ENCODE measurements at regions not wholly inside any gene's neighbourhood (a gene's known extent, or its start where the extent isn't known, plus 50 kb on each side); places are given as distances from the start of the nearest gene placed in this dataset.

- peaks cover 4 to 21% (median 18%) of the 10 kb centered on the region in 4 donors for H3K4me1 ChIP-seq (ENCODE audit: control insufficient read depth in 4 of 4, insufficient read depth in 4 of 4, low read length in 3 of 4)
- DNase-seq (ENCODE audit: low spot score), result no peak
- no peaks in the 10 kb centered on the region for H3K36me3 ChIP-seq (ENCODE audit: control insufficient read depth in 4 of 4, insufficient read depth in 3 of 4, low read depth in 1 of 4, low read length in 3 of 4)
- TF ChIP-seq JUND (IDR thresholded peaks at IDR 0.05), result no peak
- TF ChIP-seq TAF1 (conservative IDR thresholded peaks at IDR 0.05), result no peak
- no peak for TF ChIP-seq EGR1 (IDR thresholded peaks at IDR 0.05; ENCODE audit: low read depth in 2 of 2)
- no peak for TF ChIP-seq NR2F2 (IDR thresholded peaks at IDR 0.05)
- no peak for TF ChIP-seq GABPA (IDR thresholded peaks at IDR 0.05 in 1 of 2, conservative IDR thresholded peaks at IDR 0.05 in 1 of 2)
- TF ChIP-seq RXRA (IDR thresholded peaks at IDR 0.05), result no peak
- no peak for TF ChIP-seq CTCF (IDR thresholded peaks at IDR 0.05; ENCODE audit: low read depth, low read length, missing input control)
- no peak for TF ChIP-seq RAD21 (IDR thresholded peaks at IDR 0.05)
- TF ChIP-seq HNF4G (IDR thresholded peaks at IDR 0.05), result no peak
- TF ChIP-seq ATF3 (IDR thresholded peaks at IDR 0.05), result no peak
- no peak for TF ChIP-seq ZBTB33 (IDR thresholded peaks at IDR 0.05)
- no peak for TF ChIP-seq HNF4A (conservative IDR thresholded peaks at IDR 0.05)
- TF ChIP-seq MAX (IDR thresholded peaks at IDR 0.05), result no peak
- TF ChIP-seq SP1 (IDR thresholded peaks at IDR 0.05), result no peak
- no peak for TF ChIP-seq FOXA2 (IDR thresholded peaks at IDR 0.05)
- no peak for TF ChIP-seq REST (IDR thresholded peaks at IDR 0.05)
- H3K27ac ChIP-seq (ENCODE audit: low read depth in 1 of 2, low read length in 2 of 2), result no peak overlapping the region
- WGBS, result 78% methylated on average over 5 of the region's 5 CpGs
- H3K4me3 ChIP-seq (ENCODE audit: low read depth in 1 of 3, low read length in 3 of 3), result no peak overlapping the region
- H3K9ac ChIP-seq (ENCODE audit: low read depth in 1 of 2, low read length in 2 of 2), result no peak overlapping the region
- no peaks in the 10 kb centered on the region for H3K9me3 ChIP-seq (ENCODE audit: control insufficient read depth in 4 of 4, low read length in 3 of 4)
- no peaks in the 10 kb centered on the region for H3K27me3 ChIP-seq (ENCODE audit: control insufficient read depth in 4 of 4, insufficient read depth in 4 of 4, low read length in 3 of 4)
These were observed 172.6 kb downstream of the HAPSTR1 start for GRCh38 chr16:9264067-9264466.

- Histone ChIP-seq H3K27me3 (ENCODE audit: control insufficient read depth in 4 of 4, insufficient read depth in 4 of 4, low read length in 3 of 4) (no peaks in the 10 kb centered on the region), H3K27ac (ENCODE audit: low read depth in 1 of 2, low read length in 2 of 2) (no peak overlapping the region), H3K9me3 (ENCODE audit: control insufficient read depth in 4 of 4, low read length in 3 of 4) (no peaks in the 10 kb centered on the region), H3K36me3 (ENCODE audit: control insufficient read depth in 4 of 4, insufficient read depth in 3 of 4, low read depth in 1 of 4, low read length in 3 of 4) (no peaks in the 10 kb centered on the region), H3K9ac (ENCODE audit: low read depth in 1 of 2, low read length in 2 of 2) (no peak overlapping the region), H3K4me1 (ENCODE audit: control insufficient read depth in 4 of 4, insufficient read depth in 4 of 4, low read length in 3 of 4) (no peaks in the 10 kb centered on the region), H3K4me3 (ENCODE audit: low read depth in 1 of 3, low read length in 3 of 3) (no peak overlapping the region)
- TF ChIP-seq RAD21 (IDR thresholded peaks at IDR 0.05) (no peak), ZBTB33 (IDR thresholded peaks at IDR 0.05) (no peak), SP1 (IDR thresholded peaks at IDR 0.05) (no peak), FOXA1 (IDR thresholded peaks at IDR 0.05) (no peak), YY1 (IDR thresholded peaks at IDR 0.05) (no peak), NR2F2 (IDR thresholded peaks at IDR 0.05) (no peak), GABPA (IDR thresholded peaks at IDR 0.05 in 1 of 2, conservative IDR thresholded peaks at IDR 0.05 in 1 of 2) (no peak), EGR1 (IDR thresholded peaks at IDR 0.05; ENCODE audit: low read depth in 2 of 2) (no peak), FOXA2 (IDR thresholded peaks at IDR 0.05) (no peak), ATF3 (IDR thresholded peaks at IDR 0.05) (no peak), REST (IDR thresholded peaks at IDR 0.05) (no peak), JUND (IDR thresholded peaks at IDR 0.05) (no peak)
- 74% methylated on average over 4 of the region's 4 CpGs for WGBS
- no peak for DNase-seq (ENCODE audit: low spot score)
These were observed 177.0 kb downstream of the HAPSTR1 start for GRCh38 chr16:9268446-9268845.

Data from liver (tissue), 8 donors.